ENCODE measurements at regions not wholly inside any gene's neighbourhood (a gene's known extent, or its start where the extent isn't known, plus 50 kb on each side); places are given as distances from the start of the nearest gene placed in this dataset.

DNA sequence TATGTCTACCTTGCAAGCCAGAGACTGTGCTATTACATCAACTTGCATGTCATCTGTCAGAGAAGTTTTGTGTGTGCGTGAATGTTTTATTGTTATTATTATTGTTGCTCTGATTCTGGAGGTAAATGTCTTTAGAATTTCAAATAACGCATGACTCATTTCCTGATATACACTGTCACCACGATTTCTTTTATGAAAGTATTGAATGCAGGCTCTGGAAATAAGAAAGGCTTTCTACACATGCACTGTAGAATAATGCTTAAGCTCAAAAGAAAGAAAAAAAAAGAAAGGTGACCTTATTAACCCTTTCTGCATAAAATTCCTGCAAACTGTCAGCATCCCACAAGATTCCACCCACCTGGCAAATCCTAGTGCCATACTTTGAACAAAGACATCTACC is 632.9 kb downstream of the ZNF674 start:
- no peaks in the 10 kb centered on the region for H3K36me3 ChIP-seq
- 65 to 86% methylated on average over 3 of the region's 3 CpGs for WGBS, 2 donors
- TF ChIP-seq EP300 (IDR thresholded peaks at IDR 0.05) (no peak), POLR2A (IDR thresholded peaks at IDR 0.05) (no peak), POLR2AphosphoS5 (IDR thresholded peaks at IDR 0.05) (no peak)
- TF ChIP-seq, protein P1, sequence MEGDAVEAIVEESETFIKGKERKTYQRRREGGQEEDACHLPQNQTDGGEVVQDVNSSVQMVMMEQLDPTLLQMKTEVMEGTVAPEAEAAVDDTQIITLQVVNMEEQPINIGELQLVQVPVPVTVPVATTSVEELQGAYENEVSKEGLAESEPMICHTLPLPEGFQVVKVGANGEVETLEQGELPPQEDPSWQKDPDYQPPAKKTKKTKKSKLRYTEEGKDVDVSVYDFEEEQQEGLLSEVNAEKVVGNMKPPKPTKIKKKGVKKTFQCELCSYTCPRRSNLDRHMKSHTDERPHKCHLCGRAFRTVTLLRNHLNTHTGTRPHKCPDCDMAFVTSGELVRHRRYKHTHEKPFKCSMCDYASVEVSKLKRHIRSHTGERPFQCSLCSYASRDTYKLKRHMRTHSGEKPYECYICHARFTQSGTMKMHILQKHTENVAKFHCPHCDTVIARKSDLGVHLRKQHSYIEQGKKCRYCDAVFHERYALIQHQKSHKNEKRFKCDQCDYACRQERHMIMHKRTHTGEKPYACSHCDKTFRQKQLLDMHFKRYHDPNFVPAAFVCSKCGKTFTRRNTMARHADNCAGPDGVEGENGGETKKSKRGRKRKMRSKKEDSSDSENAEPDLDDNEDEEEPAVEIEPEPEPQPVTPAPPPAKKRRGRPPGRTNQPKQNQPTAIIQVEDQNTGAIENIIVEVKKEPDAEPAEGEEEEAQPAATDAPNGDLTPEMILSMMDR (IDR thresholded peaks at IDR 0.05), result no peak
- no peaks in the 10 kb centered on the region for H3K27me3 ChIP-seq
- ATAC-seq (ENCODE audit: low FRiP score in 2 of 2) (no peak), DNase-seq (no peak)
- H3K27ac ChIP-seq, result no peak overlapping the region
- H3K4me1 ChIP-seq, result no peaks in the 10 kb centered on the region
- H3K9me3 ChIP-seq, result no peaks in the 10 kb centered on the region
- no peak overlapping the region for H3K4me3 ChIP-seq

DNA sequence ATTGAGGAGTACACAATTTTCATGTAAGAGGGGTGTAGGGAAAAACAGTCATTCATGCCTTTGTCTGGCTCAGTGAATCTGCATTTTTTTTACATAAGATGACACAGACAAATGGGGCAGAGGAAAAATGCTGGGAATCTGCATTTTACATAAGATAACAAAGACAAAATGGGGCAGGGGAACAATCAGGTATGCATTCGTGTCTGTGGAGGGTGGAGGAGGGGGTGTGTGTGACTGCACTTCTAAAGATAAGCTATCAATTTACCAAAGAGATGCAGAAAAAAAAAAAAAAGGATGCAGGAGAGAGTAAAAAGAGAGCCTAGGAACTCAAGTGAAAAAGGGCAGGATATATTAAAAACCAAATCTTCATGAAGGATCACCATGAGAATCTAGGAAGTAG is 637.4 kb downstream of the ZNF674 start:
- 43 to 56% methylated on average over 1 of the region's 1 CpG for WGBS, 2 donors
- H3K36me3 ChIP-seq, result no peaks in the 10 kb centered on the region
- no peaks in the 10 kb centered on the region for H3K9me3 ChIP-seq
- ATAC-seq (ENCODE audit: low FRiP score in 2 of 2) (no peak), DNase-seq (no peak)
- H3K27ac ChIP-seq, result no peak overlapping the region
- peaks cover 0 to 3% (median 0%) of the 10 kb centered on the region in 4 donors for H3K4me1 ChIP-seq
- TF ChIP-seq, protein P1 (IDR thresholded peaks at IDR 0.05), result no peak
- TF ChIP-seq EP300 (IDR thresholded peaks at IDR 0.05), result no peak
- TF ChIP-seq POLR2A (IDR thresholded peaks at IDR 0.05), result no peak
- no peak for TF ChIP-seq POLR2AphosphoS5 (IDR thresholded peaks at IDR 0.05)
- no peaks in the 10 kb centered on the region for H3K27me3 ChIP-seq
- no peak overlapping the region for H3K4me3 ChIP-seq

DNA sequence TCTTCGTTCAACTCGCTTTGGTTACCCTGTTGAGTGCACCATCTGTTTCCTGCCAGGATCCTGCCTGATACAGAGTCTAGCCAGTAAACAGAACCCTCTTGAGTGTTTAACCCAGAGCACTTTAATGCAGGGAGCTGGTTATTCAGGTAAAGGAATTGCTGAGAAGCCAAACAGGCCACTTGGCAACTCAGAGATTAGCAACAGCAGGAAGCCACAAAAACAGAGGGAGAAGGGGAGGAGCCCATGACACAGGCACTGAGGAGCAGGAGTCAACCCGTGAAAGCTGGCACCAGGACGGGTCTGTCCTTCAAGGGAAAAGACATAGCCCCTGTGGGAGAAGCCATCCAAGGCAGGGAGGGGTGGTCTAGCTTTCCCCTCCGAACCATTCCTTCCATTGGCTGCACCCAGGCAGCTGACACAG is 641.4 kb downstream of the ZNF674 start:
- ATAC-seq (ENCODE audit: low FRiP score in 2 of 2), result peak in 1 of 2 donors; percentile 40
- Histone ChIP-seq H3K4me3 (no peak overlapping the region), H3K36me3 (no peaks in the 10 kb centered on the region), H3K9me3 (no peaks in the 10 kb centered on the region), H3K27me3 (no peaks in the 10 kb centered on the region), H3K27ac (no peak overlapping the region), H3K4me1 (peaks cover 0 to 3% (median 0%) of the 10 kb centered on the region in 4 donors)
- DNase-seq, result peak in 1 of 2 donors; percentile 24
- WGBS, 2 donors, result 27 to 31% methylated on average over 5 of the region's 5 CpGs
- TF ChIP-seq, protein P1 (IDR thresholded peaks at IDR 0.05), result no peak
- TF ChIP-seq POLR2AphosphoS5 (IDR thresholded peaks at IDR 0.05), result no peak

DNA sequence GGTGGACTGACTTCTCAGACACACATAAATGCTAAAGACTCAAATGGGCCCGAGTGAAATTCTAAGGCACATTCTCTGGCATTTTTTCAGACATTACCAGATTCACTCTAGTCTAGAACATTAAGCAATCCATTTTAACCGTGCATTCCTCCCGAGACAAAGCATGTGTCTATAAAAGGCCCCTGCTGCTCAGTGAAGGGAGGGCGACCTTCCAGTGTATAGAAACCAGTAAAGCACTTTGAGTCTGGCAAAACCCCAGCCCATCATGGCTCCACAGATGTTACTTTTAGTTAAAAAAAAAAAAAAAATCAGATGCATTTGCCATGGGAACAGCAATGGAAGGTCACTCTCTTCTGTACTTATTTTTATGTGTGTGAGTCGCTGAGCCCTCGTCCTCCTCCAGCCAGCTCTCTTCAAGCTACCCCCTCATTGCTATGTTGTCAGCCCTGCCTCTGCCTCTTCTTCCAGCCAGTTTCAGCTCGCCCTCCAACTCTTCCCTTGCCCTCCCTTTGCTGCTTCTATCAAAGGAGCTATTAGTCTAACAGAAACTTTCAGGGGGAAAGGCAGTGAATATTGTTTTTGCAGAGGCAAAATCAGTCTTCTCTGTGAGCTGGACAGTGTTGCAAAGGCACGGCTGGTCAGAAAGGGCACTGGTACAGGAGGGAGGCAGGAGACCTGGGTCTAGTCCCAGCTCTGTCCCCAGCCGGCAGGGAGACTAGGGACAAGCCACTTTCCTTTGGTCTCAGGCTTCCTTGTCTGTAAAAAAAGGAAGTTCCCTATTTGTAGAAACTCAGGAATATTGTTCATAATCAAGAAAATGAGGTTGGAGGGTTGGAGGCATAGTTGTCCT is 644.2 kb downstream of the ZNF674 start:
- TF ChIP-seq EP300 (IDR thresholded peaks at IDR 0.05) (no peak), POLR2A (IDR thresholded peaks at IDR 0.05) (no peak), POLR2AphosphoS5 (IDR thresholded peaks at IDR 0.05) (no peak)
- TF ChIP-seq, protein P1 (IDR thresholded peaks at IDR 0.05), result no peak
- no peak for DNase-seq
- Histone ChIP-seq H3K4me3 (no peak overlapping the region), H3K4me1 (peaks cover 0 to 3% (median 0%) of the 10 kb centered on the region in 4 donors), H3K27ac (no peak overlapping the region), H3K36me3 (no peaks in the 10 kb centered on the region), H3K9me3 (no peaks in the 10 kb centered on the region), H3K27me3 (no peaks in the 10 kb centered on the region)
- whole genome bisulfite sequencing, 2 donors, result 60 to 62% methylated on average over 7 to 9 of the region's 9 CpGs
- no peak for ATAC-seq (ENCODE audit: low FRiP score in 2 of 2)
